Transverse colon (tissue), 4 donors: ENCODE measurements at regions not wholly inside any gene's neighbourhood (a gene's known extent, or its start where the extent isn't known, plus 50 kb on each side); places are given as distances from the start of the nearest gene placed in this dataset.

Experiments
- DNase-seq: peaks from one replicate; pipeline ENCODE4 v3.0.0-alpha.2; 2019
- H3K27ac ChIP-seq, 4 donors: fragments of 200-600 bp; sonication (generic); 2 replicates each; pipeline ENCODE4 v1.5.1; 2016 to 2018; ENCODE audit warnings: inconsistent platforms in 4 of 4
- H3K27me3 ChIP-seq: fragments of 200-600 bp; sonication (generic); 2 replicates; pipeline ENCODE4 v1.5.1; 2017; ENCODE audit warnings: inconsistent platforms
- H3K36me3 ChIP-seq, 4 donors: fragments of 200-600 bp; sonication (generic); 2 replicates each; pipeline ENCODE4 v1.5.1; 2017 to 2019; ENCODE audit warnings: inconsistent platforms in 4 of 4
- H3K4me1 ChIP-seq, 4 donors: fragments of 200-600 bp; sonication (generic); 2 replicates each; pipeline ENCODE4 v1.5.1; 2017 to 2020; ENCODE audit warnings: inconsistent platforms in 4 of 4
- H3K4me3 ChIP-seq, 4 donors: fragments of 200-600 bp; sonication (generic); 1 replicate in 1 of 4; 2 replicates in 3 of 4; pipeline versions ENCODE4 v1.5.1 to v1.6.1; 2017 to 2019; ENCODE audit warnings: inconsistent platforms in 4 of 4
- H3K9me3 ChIP-seq, 2 donors: fragments of 200-600 bp; sonication (generic); 2 replicates each; pipeline ENCODE4 v1.5.1; 2017 to 2019; ENCODE audit warnings: inconsistent platforms in 2 of 2
- CTCF ChIP-seq, 5 experiments: fragments of 200-600 bp in 3 of 5; fragments of 450-650 bp in 2 of 5; sonication (generic) in 3 of 5; IDR thresholded peaks; 1 replicate in 2 of 5; 2 replicates in 3 of 5; pipeline ENCODE4 v1.5.1; 2016 to 2017; ENCODE audit warnings: antibody characterized with exemption in 5 of 5, inconsistent platforms in 3 of 5, mild to moderate bottlenecking in 2 of 5, moderate library complexity in 1 of 5
- EP300 ChIP-seq: sonication (generic); formaldehyde crosslinking; IDR thresholded peaks from one replicate; pipeline ENCODE4 v1.6.1; 2017; ENCODE audit warnings: antibody characterized with exemption, low read depth
- POLR2A ChIP-seq: fragments of 450-650 bp; IDR thresholded peaks from one replicate; pipeline ENCODE4 v1.6.1; 2016; ENCODE audit warnings: antibody characterized with exemption, mild to moderate bottlenecking, moderate library complexity
- POLR2AphosphoS5 ChIP-seq, 3 donors: sonication (generic); formaldehyde crosslinking; IDR thresholded peaks; one replicate each; pipeline ENCODE4 v1.6.1; 2016; ENCODE audit warnings: antibody characterized with exemption in 3 of 3
- WGBS, 2 donors: methylation state at CpG; one replicate each; pipeline ENCODE4 v1.1.5; 2018; ENCODE audit warnings: low coverage in 1 of 2; 5-methylcytosine and 5-hydroxymethylcytosine counted together
- in situ Hi-C, 4 donors: fragments of 200-750 bp; cut with MboI; loops; one replicate each; pipeline versions ENCODE4 v1.15.0 to v1.15.1; 2017; ENCODE audit warnings: low sequenced_read_pairs in 3 of 4, low pct_ligation_motif_present in 1 of 4, low pct_unique_long_range_greater_than_20kb in 1 of 4
- intact Hi-C: fragments of 100-400 bp; cut with DNase I; formaldehyde crosslinking; loops from one replicate; pipeline ENCODE4 v1.15.1; 2023; ENCODE audit warnings: low total_unique reads

GRCh38 chr4:20416800-20417199 lies 165.1 kb downstream of the SLIT2 start:
- WGBS, 2 donors, result 88 to 92% methylated on average over 1 of the region's 1 CpG
- H3K27ac ChIP-seq, result no peak overlapping the region
- DNase-seq, result no peak
- in situ Hi-C loops (no loop called here), intact Hi-C loops (loop anchor here (10.0 kb wide), 1 partner anchor 278 kb away; no protein-coding TSS in a partner anchor)
- no peak overlapping the region for H3K4me3 ChIP-seq
- no peaks in the 10 kb centered on the region for H3K36me3 ChIP-seq
- H3K4me1 ChIP-seq, result no peaks in the 10 kb centered on the region
- H3K27me3 ChIP-seq, result no peaks in the 10 kb centered on the region
- TF ChIP-seq POLR2A, result no peak
- no peak for TF ChIP-seq EP300
- TF ChIP-seq POLR2AphosphoS5 (IDR thresholded peaks at IDR 0.05), result no peak
- TF ChIP-seq CTCF (IDR thresholded peaks at IDR 0.05), result no peak
- no peaks in the 10 kb centered on the region for H3K9me3 ChIP-seq

- no peaks in the 10 kb centered on the region for H3K9me3 ChIP-seq
- TF ChIP-seq POLR2A (no peak), CTCF (IDR thresholded peaks at IDR 0.05) (peak; percentile 44 to 62 (median 54))
- H3K27ac ChIP-seq, result peak overlapping the region in 1 of 4 donors; percentile 39
- intact Hi-C loops (loop anchor here (10.0 kb wide), 1 partner anchor 276 kb away; no protein-coding TSS in a partner anchor), in situ Hi-C loops (no loop called here)
- H3K36me3 ChIP-seq, result no peaks in the 10 kb centered on the region
- H3K4me3 ChIP-seq, result peak overlapping the region in 3 of 4 donors; percentile 20 to 30 (median 20)
- WGBS, 2 donors, result 6 to 7% methylated on average over 4 of the region's 4 CpGs
- H3K27me3 ChIP-seq, result no peaks in the 10 kb centered on the region
- DNase-seq, result no peak
- no peaks in the 10 kb centered on the region for H3K4me1 ChIP-seq
Measured at GRCh38 chr4:20418861-20419451, 167.3 kb downstream of the SLIT2 start.

GRCh38 chr4:20420916-20421602 lies 169.4 kb downstream of the SLIT2 start:
- Histone ChIP-seq H3K9me3 (no peaks in the 10 kb centered on the region), H3K4me3 (no peak overlapping the region)

More at GRCh38 chr4:20420916-20421602, 169.4 kb downstream of the SLIT2 start:
- TF ChIP-seq POLR2AphosphoS5 (IDR thresholded peaks at IDR 0.05) (no peak), POLR2A (no peak), EP300 (no peak), CTCF (IDR thresholded peaks at IDR 0.05) (no peak)
- DNase-seq, result no peak
- in situ Hi-C loops (loop anchor here (5.0 to 10.0 kb wide), 3 partner anchors 124 to 266 kb away; no protein-coding TSS in a partner anchor), intact Hi-C loops (no loop called here)
- Histone ChIP-seq H3K36me3 (no peaks in the 10 kb centered on the region), H3K27ac (no peak overlapping the region), H3K4me1 (no peaks in the 10 kb centered on the region), H3K27me3 (no peaks in the 10 kb centered on the region)
- WGBS, 2 donors, result 52 to 72% methylated on average over 3 of the region's 3 CpGs
